ENCODE measurements at regions not wholly inside any gene's neighbourhood (a gene's known extent, or its start where the extent isn't known, plus 50 kb on each side); places are given as distances from the start of the nearest gene placed in this dataset.

DNA sequence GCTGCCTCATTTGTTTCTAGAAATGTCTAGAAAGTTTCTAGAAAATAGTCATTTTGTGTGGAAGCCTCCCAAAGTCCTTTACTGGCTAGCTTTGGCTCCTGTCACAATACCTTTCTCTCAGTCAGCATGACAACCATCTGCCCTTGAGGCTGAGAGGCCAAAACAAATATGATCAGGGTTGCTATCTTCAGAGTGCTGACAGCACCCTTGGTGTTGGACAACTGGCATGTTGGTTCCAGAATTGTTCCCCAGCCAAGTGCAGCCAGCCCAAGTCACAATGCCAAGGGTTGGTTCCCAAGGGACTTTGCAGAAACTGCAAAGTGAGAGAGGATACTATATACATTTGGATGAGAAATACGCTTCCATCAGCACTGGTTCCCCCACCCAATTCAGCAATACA, 140.9 kb upstream of the GAS1 start:
- TF ChIP-seq, protein P1, sequence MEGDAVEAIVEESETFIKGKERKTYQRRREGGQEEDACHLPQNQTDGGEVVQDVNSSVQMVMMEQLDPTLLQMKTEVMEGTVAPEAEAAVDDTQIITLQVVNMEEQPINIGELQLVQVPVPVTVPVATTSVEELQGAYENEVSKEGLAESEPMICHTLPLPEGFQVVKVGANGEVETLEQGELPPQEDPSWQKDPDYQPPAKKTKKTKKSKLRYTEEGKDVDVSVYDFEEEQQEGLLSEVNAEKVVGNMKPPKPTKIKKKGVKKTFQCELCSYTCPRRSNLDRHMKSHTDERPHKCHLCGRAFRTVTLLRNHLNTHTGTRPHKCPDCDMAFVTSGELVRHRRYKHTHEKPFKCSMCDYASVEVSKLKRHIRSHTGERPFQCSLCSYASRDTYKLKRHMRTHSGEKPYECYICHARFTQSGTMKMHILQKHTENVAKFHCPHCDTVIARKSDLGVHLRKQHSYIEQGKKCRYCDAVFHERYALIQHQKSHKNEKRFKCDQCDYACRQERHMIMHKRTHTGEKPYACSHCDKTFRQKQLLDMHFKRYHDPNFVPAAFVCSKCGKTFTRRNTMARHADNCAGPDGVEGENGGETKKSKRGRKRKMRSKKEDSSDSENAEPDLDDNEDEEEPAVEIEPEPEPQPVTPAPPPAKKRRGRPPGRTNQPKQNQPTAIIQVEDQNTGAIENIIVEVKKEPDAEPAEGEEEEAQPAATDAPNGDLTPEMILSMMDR (IDR thresholded peaks at IDR 0.05), result no peak
- TF ChIP-seq POLR2A (IDR thresholded peaks at IDR 0.05; ENCODE audit: low read depth) (no peak), EP300 (IDR thresholded peaks at IDR 0.05) (no peak)

Measured in esophagus muscularis mucosa (tissue), 4 donors.